8988T (cell line): ENCODE measurements at regions not wholly inside any gene's neighbourhood (a gene's known extent, or its start where the extent isn't known, plus 50 kb on each side); places are given as distances from the start of the nearest gene placed in this dataset.

Experiments used
- DNase-seq: peaks from one replicate; pipeline ENCODE4 v3.0.0; 2011

DNA sequence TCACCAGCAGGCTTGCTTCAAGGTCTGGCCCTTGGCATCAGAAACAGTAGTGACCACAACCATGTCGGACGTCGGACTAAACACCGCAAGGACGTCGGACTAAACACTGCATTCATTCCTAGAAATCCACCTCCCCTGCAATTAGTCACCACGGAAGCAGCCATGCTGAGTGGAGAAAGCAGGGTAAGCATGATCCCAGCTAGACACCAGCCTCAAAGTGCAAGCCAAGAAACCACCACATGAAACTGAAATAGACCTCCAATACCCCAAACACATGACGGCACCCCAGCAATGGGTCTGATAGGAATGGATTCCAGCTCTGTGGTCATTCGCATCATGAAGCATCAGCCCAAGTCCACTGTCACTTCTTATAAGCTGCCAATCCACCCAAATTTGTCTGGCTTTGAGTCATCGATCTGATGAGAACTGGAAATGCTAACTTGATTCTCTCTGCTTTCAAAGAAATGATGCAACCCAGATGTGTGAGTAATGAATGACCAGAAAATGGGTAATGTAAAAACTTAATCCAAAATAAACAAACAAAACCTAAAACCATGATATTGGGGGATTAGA, 348.3 kb upstream of the TMCO5A start:
- DNase-seq = no peak

DNA sequence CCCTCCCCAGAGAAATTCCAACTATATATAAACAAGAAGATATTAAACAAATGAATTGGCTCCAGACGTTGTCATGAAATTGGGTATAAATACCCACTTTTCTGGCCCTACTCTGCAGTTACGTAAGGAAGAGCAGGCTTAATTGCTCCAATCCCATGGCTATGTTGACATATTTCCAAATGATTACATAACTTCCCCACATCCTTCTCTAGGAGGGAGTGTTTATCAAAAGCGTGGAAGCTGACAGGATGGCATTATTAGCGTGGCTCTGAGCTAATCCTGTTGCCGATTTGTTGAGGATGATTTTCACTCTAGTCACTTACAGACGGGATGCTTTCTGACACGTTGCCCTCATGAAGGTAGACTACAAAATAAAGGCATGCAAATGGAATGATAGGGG, 347.5 kb upstream of the TMCO5A start:
- DNase-seq = no peak

DNA sequence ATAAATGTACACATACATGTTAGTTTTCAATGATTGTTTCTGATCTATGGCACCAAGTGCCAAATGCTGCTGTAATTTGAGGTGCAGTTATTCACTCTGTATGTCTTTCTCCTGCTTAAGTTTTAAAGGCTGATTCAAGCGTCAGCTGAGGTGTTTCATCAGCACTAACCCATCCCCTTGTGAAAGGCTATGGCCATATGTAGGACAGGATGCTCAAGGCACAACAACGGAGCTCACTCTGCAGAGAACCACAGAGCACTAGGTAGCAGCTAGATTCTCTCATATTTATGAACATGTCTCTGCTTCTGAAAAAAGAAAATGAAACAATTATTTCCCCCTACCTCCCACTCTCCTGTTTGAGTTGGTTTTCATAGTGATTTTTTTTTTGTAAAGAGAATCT, 340.0 kb upstream of the TMCO5A start:
- no peak for DNase-seq

DNA sequence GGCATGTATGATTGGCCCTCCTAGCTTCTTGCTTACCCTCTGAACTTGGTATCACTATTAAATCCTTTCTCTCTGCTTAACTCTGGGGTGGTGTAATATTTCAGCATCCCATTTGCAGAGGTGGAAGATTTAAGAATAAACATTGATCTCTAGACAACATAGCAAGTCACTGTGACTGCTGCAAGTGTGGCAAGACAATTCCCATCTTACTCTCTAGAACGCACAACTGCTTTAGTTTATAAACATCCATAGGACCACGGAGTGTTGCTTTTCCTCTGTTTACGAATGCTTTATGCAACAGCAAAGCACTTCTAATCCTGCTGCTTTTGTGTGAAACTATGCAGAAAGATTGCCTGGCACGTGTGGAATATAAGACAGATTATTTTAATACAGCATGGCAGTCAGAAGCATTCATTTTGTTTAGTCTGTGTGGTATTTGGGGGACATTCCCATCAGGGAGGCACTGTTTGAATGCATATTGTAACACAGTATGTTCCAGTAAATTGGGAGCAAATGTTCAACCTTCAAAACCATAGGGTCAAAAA, 338.9 kb upstream of the TMCO5A start:
- DNase-seq = no peak

DNA sequence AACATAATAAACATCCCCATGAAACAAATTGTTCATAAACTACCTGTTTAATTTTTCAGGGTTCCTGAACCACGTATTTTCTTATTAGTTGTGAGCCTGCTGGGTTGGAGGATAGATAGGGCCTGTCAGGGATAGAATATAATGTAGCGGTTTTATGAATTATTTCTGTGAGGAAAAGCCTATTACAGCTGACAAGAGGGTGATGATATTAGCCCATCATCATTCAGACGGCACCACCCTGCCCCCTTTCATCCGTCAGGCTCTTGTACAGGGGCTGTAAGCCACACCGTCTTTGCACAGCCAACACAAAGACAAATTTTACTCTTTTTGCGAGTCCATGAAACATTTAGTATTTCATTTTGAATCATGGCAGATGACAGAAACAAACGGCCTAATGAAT, 335.3 kb upstream of the TMCO5A start:
- DNase-seq = no peak

DNA sequence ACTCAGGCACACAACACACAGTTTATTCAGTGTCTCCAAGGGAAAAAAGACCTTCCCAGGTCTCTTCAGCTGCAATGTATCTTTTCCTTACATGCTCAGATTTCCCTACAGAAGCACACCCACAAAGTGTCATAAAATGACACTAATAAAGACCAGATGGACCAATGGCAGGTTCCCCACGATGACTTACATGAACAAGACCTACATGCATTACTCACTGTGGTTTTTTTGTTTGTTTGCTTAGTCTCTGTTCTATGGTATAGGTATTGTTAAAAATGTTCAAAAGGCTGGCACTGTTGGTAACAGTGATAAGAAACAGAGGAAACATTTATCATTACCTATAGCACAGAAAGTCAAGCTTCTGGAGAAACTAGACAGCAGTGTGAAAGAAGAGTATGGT, 318.2 kb upstream of the TMCO5A start:
- DNase-seq = no peak

DNA sequence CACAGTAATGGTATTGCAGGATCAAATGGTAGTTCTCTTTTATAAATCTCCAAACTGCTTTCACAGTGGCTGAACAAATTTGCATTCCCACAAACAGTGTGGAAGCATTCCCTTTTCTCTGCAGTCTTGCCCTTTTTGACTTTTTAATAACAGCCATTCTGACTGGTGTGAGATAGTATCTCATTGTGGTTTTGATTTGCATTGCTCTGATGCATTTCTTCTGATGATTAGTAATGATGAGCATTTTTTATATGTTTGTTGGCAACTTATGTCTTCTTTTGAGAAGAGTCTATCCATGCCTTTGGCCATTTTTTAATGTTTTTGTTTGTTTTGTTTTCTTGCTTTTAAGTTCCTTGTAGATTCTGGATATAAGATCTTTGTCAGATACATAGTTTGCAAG, 316.1 kb upstream of the TMCO5A start:
- no peak for DNase-seq

DNA sequence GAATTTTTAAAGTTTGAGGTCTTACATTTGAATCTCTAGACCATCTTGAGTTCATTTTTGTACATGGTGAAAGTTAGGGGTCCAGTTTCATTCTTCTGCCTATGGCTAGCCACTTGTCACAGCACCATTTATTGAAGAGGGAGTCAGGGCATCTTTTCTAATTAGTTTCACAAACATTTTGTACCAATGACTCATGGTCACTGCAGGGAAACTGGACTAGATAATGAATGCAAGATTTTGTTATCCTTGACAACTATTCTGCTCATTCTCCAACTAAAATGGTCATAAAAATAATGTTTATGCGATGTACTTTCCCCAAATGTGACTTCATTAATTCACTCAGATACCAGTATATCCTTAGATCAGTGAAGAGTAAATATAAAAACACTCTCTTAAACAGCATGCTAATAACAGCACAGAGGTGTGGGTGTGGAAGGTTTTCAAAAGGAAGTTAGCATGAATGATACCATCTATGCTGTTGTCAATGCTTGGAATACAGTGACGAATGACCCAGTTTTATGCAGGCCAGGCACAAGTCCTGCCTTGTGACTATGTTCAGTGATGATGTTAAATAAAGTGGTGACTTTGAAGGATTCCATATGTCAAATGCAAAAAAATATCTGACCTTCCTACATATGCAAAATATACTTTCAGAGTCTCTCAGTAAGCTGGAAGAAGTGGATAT, 314.9 kb upstream of the TMCO5A start:
- DNase-seq = no peak

DNA sequence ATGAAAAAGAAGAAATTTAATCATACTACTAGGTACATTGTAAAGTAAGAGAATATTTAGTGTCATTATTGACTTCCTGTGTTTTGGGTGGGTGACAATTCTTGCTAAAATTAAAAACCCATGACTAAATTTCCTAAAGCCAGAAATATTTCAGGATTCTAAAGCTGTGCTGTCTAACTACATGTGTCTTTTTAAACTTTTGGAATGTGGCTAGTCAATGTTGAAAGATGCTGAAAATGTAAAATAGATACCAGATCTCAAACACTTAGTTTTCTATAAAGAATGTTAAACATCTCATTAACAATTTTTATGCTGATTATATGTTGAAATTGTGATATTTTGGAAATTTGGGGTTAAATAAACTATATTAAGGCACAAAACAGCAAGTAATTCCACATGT, 308.9 kb upstream of the TMCO5A start:
- DNase-seq = no peak

DNA sequence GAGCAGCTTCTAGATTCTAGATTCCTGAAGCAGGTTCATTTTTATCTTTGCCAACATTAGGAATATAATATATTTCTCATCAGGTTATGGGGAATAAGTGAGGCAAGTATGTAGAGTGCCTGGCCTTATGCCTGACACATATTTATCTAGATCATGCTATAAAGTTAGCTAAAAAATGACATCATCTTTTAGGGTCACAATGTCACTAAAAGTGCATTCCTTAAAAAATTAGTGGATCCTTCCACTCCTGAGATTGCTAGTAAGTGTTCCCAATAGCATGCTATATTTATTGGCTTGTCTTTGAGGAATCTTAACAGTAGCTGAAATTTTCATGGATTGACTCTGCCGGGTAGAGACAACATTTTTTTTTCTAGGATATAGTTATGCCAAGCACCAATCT, 305.9 kb upstream of the TMCO5A start:
- no peak for DNase-seq

DNA sequence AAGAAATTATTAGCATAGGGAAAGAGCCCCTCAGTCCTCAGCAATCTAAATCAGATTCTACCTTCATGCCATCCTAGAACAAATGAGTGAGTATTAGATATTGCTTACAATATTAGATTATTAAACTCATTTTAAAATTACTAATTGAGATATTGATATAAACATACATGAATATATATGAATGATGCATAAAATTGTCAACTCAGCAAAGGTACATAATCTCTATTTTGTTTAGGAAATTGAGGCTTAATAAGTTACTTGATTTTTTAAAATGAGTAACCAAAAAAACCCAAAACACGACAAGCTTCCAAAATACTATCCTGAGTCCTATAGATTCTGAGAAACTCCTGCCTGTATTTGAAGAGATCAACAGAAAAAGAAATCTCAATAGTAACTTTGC, 297.7 kb upstream of the TMCO5A start:
- no peak for DNase-seq

DNA sequence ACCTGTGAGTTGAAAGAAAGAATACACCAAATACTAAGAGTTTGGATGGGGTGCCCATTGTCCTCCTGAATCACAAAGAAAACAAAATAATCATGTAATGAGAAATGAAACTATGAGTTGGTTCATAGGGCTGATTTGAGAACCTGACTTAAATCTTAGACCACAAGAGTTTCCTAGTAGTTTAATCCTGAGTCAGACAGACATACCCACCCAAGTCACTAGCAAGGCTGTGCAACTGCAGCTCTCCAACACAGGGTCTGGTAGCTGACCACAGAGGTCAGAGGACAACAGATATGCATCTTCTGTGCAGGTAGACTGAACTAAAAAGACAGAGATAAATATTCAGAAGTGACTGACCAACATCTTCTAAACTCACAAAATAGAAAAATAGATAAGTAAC, 296.3 kb upstream of the TMCO5A start:
- DNase-seq = no peak

DNA sequence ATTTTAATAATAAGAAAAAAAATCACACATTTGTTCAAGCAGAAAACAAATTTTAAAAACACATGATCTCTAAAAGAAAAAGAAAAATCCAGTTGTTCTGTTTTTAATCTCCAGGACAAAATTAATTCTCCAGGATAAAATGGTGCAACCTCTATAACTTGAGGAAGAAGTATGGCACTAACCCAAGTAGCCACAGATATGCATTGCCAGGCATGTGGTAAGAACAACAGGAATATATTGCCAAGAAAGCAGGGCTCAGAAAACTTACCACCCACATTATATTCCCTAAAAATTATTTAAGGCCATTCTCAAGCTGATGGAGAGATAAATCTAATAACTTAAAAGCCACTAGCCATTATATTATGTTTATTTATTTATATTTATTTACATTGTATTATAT, 295.7 kb upstream of the TMCO5A start:
- no peak for DNase-seq

DNA sequence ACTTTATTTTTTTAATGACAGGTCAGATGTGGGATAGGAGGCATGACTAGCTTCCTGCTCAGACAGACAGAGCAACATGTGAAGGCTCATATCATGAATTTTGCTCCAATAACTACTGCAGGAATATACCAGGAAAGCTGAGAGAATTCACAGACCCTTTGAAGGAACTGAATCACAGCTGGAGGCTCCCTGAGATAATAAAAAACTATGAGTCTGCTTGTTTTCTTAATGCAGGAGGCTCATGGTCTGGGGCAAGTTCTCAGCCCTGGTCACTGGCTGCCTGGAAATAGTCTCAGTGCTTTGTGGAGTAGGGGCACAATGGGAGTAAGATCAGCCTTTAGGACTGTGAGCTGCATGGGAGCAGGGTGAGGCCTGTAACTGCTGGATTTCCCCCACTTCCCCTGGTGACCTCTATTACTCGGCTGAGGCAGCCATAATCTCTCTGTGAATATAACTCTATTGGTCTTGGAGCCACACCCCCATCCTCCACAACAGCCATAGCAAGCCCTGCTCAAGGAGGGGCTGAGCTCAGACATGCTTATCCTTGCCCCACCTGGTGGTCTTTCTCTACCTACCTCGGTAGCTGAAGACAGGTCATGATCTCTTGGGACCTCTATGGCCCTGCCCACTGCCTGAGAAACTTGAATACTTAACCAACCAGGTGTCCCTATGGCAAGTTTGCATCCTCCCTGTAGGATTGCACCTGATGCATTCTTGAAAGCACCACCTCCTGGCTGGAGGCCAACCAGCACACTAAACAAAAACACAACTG, 281.6 kb upstream of the TMCO5A start:
- no peak for DNase-seq

DNA sequence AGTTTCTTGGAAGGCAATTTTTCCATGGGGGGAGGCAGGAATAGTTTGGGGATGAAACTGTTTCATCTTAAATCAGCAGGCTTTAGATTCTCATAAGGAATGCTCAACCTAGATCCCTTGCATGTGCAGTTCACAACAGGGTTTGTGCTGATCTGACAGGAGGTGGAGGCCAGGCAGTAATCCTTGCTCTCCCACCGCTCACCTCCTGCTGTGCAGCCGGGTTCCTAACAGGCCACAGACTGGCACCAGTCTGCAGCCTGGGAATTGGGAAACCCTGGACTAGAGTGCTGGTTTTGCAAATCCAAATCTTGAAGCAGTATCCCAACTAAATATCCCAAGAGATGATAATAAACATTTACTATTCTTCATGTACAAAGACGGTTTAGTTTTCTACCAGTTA, 256.3 kb upstream of the TMCO5A start:
- DNase-seq = no peak

DNA sequence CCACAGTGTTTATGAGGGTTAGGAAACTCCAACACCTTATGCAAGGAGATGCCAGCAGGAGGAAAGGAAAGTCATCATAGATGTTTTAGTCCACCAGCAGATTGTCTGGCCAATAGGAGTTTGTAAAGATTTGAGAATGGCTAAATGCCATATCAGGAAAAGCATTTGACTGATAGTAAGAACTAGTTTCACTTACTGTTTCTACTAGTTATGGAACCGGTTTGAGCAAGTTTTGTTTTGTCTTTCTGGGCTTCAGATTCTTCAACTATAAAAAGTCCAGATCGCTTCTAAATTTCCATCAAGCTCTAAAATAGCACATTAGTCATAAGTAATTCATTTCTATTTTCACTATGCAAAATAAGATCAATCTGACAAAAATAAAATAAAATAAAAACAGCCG, 254.8 kb upstream of the TMCO5A start:
- no peak for DNase-seq

DNA sequence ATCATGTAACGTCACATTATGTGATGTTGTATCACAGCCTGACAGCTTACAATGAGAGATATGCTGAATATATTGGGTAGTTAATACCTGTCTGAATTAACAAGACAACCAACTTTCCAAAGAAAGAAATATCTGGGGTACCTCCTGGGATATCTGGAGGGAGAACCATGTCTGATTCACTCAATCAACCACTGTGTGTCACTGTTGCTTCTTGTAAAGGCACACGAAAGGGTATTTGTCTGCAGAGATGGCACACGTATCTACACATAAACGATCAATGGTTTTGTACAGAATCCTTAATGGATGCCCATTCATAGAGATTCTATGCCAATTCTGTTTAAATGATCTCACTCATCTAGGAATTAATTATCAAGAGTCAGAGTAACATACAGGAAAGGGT, 252.1 kb upstream of the TMCO5A start:
- no peak for DNase-seq

DNA sequence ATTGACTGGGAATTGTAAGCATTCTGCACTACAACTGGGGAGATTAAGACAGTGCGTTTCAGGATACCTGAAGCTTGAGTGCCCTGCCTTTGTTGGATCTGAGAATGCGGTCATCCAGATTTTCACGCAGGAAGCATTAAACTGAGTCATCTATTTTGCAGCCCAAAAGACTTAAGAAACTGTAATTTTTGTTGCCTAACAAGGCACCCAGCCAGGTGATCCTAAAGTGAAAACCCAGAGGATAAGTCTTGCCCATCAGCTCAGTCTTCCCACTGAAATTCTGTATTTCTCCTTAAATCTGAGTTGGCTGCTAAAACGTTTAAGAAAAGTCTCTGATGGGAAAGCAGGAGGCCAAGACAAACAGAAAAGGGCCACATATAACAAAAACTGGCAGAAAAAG, 242.5 kb upstream of the TMCO5A start:
- no peak for DNase-seq

DNA sequence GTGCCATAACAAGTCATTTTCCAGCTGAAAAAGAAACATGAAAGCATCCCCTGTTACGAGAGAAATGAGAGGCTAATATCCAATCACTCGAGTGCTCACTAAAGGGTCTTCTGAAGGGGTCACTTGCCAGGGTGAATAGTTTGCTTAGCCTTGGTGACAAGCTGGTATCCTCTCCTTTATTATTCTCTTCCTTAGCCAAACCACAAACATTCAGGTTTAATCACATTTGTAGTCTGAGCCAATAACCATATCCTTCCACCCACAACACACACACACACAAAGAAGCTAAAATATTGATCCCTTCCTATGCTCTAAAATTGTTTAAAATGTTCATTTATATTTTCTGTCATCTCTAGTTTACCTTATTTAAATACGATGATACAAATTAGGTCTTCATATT, 240.5 kb upstream of the TMCO5A start:
- DNase-seq = no peak

DNA sequence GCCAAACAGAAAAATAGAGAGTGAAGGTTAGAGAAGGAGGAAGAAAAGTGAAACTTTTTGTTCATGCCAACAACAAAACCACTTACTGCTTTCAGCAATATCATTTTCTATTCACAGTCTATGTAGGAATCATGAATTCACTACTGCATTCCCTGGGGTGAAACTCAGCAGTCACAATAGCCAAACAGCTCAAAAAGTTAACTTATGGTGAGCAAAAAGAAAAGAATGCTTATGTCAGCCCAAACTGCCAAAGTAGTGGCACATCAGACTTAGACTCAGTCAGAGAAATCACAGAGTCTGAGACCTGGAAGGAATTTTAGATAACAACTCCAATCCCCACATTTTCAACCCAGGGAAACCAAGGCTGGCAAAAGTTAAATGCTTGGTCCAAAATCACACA, 238.7 kb upstream of the TMCO5A start:
- DNase-seq = no peak

DNA sequence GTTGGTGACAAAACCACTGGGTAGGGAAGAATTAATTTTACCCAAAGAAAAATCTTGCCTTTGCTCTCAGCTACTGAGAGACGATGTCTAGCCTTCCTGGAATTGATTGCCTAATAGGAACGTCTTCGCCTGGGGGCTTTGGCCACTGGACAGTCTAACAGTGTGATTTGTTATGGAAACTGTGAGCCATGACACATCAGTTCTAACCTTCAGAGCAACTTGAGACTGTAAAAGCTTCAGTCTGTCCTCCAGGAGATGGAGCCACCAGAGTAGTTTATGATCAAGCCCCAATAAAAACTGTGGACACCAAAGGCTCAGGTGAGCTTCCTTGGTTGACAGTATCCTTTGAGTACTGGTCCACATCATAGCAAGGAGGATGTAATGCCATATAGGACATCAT, 235.8 kb upstream of the TMCO5A start:
- DNase-seq = no peak

DNA sequence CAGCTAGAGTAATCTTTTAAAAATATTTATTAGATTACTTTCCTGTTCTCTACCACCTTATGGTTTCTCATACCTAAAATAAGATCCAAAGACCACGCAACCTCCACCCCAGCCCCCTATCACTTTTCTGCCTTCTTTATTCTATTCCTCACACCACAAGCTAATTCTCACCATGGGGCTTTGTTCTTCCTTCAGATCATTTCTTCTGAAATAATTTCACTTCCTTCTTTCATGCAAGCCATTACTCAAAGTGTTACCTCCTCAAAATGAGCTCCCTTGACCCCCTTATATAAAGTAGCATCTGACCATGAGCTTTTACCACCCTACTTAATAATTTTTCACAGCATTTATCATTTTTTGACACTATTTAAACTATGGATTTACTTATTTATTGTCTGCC, 233.2 kb upstream of the TMCO5A start:
- no peak for DNase-seq

DNA sequence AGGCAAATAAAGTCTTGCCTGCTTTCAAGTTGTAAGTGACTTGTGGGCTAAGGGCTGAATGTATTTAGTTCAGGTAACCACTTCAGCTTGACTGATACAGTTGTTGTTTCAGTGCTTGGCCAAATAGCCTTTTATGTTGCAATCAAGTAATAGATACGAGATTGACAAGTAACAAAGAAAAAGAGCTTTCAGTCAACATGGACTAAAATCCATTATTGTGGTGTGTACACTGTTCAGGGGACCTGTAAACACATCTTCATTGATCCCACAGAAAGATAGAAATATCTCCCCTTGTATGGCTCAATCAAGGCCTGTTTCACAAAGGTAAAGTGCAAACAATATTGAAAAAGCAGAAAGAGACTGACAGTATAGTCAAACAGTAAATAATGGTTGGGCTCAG, 224.8 kb upstream of the TMCO5A start:
- DNase-seq = no peak

DNA sequence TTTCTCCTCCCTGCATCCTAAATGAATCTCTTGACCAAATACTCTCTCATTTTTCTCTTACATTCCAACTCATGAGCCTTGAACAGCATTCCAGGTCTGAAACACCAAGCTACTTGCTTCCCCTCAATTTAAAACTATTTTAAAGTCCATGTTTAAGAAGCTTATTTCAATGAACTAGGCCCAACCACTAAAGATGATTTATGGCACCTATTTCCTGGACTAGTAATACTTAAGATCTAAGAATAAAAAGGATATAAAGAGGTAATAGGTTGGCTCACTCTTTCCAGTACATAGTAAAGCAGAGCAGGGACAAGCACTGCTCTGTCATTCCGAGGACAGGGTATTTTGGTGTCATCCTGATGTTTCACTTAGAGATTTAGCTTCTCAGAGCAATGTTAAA, 219.3 kb upstream of the TMCO5A start:
- no peak for DNase-seq
